ENCODE measurements at regions not wholly inside any gene's neighbourhood (a gene's known extent, or its start where the extent isn't known, plus 50 kb on each side); places are given as distances from the start of the nearest gene placed in this dataset.

- no peak for TF ChIP-seq CTCF (IDR thresholded peaks at IDR 0.05)
- no peak for TF ChIP-seq POLR2AphosphoS5 (IDR thresholded peaks at IDR 0.05)
- TF ChIP-seq POLR2A (IDR thresholded peaks at IDR 0.05) = no peak
- TF ChIP-seq EP300 (IDR thresholded peaks at IDR 0.05) = no peak
Measured at GRCh38 chr18:28313602-28314001, 136.7 kb upstream of the CDH2 start.
